Fibroblast of skin of back (primary cell): ENCODE measurements at regions not wholly inside any gene's neighbourhood (a gene's known extent, or its start where the extent isn't known, plus 50 kb on each side); places are given as distances from the start of the nearest gene placed in this dataset.

Experiments
- DNase-seq: peaks from one replicate; pipeline ENCODE4 v3.0.0-alpha.2; 2013

- DNase-seq = no peak
Measured at GRCh38 chr18:3360211-3360610, 89.8 kb upstream of the TGIF1 start.

GRCh38 chr18:3367491-3368091 lies 82.4 kb upstream of the TGIF1 start:
- DNase-seq = peak; percentile 27

- peak; percentile 68 for DNase-seq
Measured at GRCh38 chr18:3368193-3368592, 81.8 kb upstream of the TGIF1 start.

GRCh38 chr18:3379685-3380084 lies 70.3 kb upstream of the TGIF1 start:
- no peak for DNase-seq

- peak; percentile 63 for DNase-seq
Measured at GRCh38 chr18:3380384-3380961, 69.5 kb upstream of the TGIF1 start.

GRCh38 chr18:3383381-3383915 lies 66.5 kb upstream of the TGIF1 start:
- peak; percentile 41 for DNase-seq

GRCh38 chr18:3384664-3385563 lies 65.1 kb upstream of the TGIF1 start:
- DNase-seq = no peak

- no peak for DNase-seq
Measured at GRCh38 chr18:3388323-3388722, 61.6 kb upstream of the TGIF1 start.

GRCh38 chr18:3388980-3389379 lies 61.0 kb upstream of the TGIF1 start:
- no peak for DNase-seq

- no peak for DNase-seq
Measured at GRCh38 chr18:3389977-3390376, 60.0 kb upstream of the TGIF1 start.

- no peak for DNase-seq
Measured at GRCh38 chr18:3391704-3392466, 58.1 kb upstream of the TGIF1 start.

GRCh38 chr18:3392467-3392855 lies 57.5 kb upstream of the TGIF1 start:
- DNase-seq = no peak

GRCh38 chr18:3394648-3395047 lies 55.3 kb upstream of the TGIF1 start:
- no peak for DNase-seq

GRCh38 chr18:3395466-3395865 lies 54.5 kb upstream of the TGIF1 start:
- no peak for DNase-seq

GRCh38 chr18:3397031-3397750 lies 52.8 kb upstream of the TGIF1 start:
- no peak for DNase-seq

- DNase-seq = no peak
Measured at GRCh38 chr18:3397786-3398185, 52.2 kb upstream of the TGIF1 start.
